Neural cell (in vitro differentiated cells): ENCODE measurements at regions not wholly inside any gene's neighbourhood (a gene's known extent, or its start where the extent isn't known, plus 50 kb on each side); places are given as distances from the start of the nearest gene placed in this dataset.

ENCODE experiments used
- H2AFZ ChIP-seq: fragments of 200-600, 300-800 bp; sonication (generic), shearing (Covaris generic); 2 replicates; pipeline ENCODE4 v1.6.0; 2014; ENCODE audit warnings: low read depth, mild to moderate bottlenecking, antibody characterized with exemption, low read length, moderate library complexity
- H3F3A ChIP-seq: fragments of 200-600 bp; shearing (Covaris generic); 2 replicates; pipeline ENCODE4 v1.6.1; 2016; ENCODE audit warnings: mild to moderate bottlenecking, moderate library complexity, mixed read lengths, antibody characterized with exemption, low read length; ENCODE audit not compliant: insufficient read depth, poor library complexity, severe bottlenecking
- H3K27ac ChIP-seq: fragments of 200-600, 300-800 bp; sonication (generic), shearing (Covaris generic); 2 replicates; pipeline ENCODE4 v1.5.1; 2014; ENCODE audit warnings: mild to moderate bottlenecking, low read length, moderate library complexity
- H3K27me3 ChIP-seq: fragments of 300-800, 200-600 bp; sonication (generic), shearing (Covaris generic); 2 replicates; pipeline ENCODE4 v1.6.0; 2014; ENCODE audit warnings: mild to moderate bottlenecking, low read depth, low read length, moderate library complexity; ENCODE audit not compliant: insufficient read depth
- H3K36me3 ChIP-seq: fragments of 300-800, 200-600 bp; sonication (generic), shearing (Covaris generic); 2 replicates; pipeline ENCODE4 v1.5.1; 2014; ENCODE audit warnings: mild to moderate bottlenecking, antibody characterized with exemption, low read length, moderate library complexity; ENCODE audit not compliant: insufficient read depth
- H3K4me2 ChIP-seq: fragments of 300-800, 200-600 bp; sonication (generic), shearing (Covaris generic); 2 replicates; pipeline ENCODE4 v1.6.0; 2014; ENCODE audit warnings: mild to moderate bottlenecking, low read length
- H3K4me3 ChIP-seq: fragments of 300-800, 200-600 bp; sonication (generic), shearing (Covaris generic); 2 replicates; pipeline ENCODE4 v1.5.1; 2014; ENCODE audit warnings: mild to moderate bottlenecking, low read length, moderate library complexity
- H3K79me2 ChIP-seq: fragments of 200-600 bp; shearing (Covaris generic); replicated peaks from 2 replicates; pipeline ENCODE4 v1.6.0; 2014; ENCODE audit warnings: mild to moderate bottlenecking, low read length, moderate library complexity; ENCODE audit not compliant: insufficient read depth
- H3K9ac ChIP-seq: fragments of 300-800, 200-600 bp; sonication (generic), shearing (Covaris generic); 2 replicates; pipeline ENCODE4 v1.6.1; 2016; ENCODE audit warnings: mild to moderate bottlenecking, low read length, mixed read lengths
- H3K9me2 ChIP-seq: fragments of 200-600 bp; shearing (Covaris generic); 2 replicates; pipeline ENCODE4 v1.6.1; 2016; ENCODE audit warnings: mild to moderate bottlenecking, low read length, mixed read lengths; ENCODE audit not compliant: insufficient read depth
- H3K9me3 ChIP-seq: fragments of 200-600, 300-800 bp; sonication (generic), shearing (Covaris generic); 2 replicates; pipeline ENCODE4 v1.6.1; 2016; ENCODE audit warnings: mild to moderate bottlenecking, mixed run types, low read length, moderate library complexity, mixed read lengths
- H4K20me1 ChIP-seq: fragments of 200-600 bp; shearing (Covaris generic); 2 replicates; pipeline ENCODE4 v1.6.1; 2016; ENCODE audit warnings: mild to moderate bottlenecking, mixed run types; ENCODE audit not compliant: insufficient read depth
- CTCF ChIP-seq: fragments of 450-650 bp; IDR thresholded peaks from 2 replicates; pipeline ENCODE4 v1.5.1; 2014; ENCODE audit warnings: antibody characterized with exemption, mild to moderate bottlenecking, moderate library complexity; ENCODE audit not compliant: poor library complexity, severe bottlenecking
- EP300 ChIP-seq: fragments of 450-650 bp; conservative IDR thresholded peaks from 2 replicates; pipeline ENCODE4 v1.6.1; 2014; ENCODE audit warnings: antibody characterized with exemption, mild to moderate bottlenecking, moderate library complexity; ENCODE audit not compliant: poor library complexity, severe bottlenecking
- EZH2 ChIP-seq: fragments of 200-600, 300-800 bp; shearing (Covaris generic), sonication (generic); IDR thresholded peaks from 2 replicates; pipeline ENCODE4 v1.6.1; 2014; ENCODE audit warnings: antibody characterized with exemption, low read length, borderline replicate concordance, mild to moderate bottlenecking; ENCODE audit not compliant: insufficient read depth, poor library complexity, severe bottlenecking
- MXI1 ChIP-seq: fragments of 450-650 bp; conservative IDR thresholded peaks from 2 replicates; pipeline ENCODE4 v1.6.1; 2014; ENCODE audit warnings: antibody characterized with exemption, mild to moderate bottlenecking; ENCODE audit not compliant: poor library complexity, severe bottlenecking
- POLR2AphosphoS5 ChIP-seq: IDR thresholded peaks from 2 replicates; pipeline ENCODE4 v1.6.1; 2012
- RAD21 ChIP-seq: fragments of 450-650 bp; conservative IDR thresholded peaks from 2 replicates; pipeline ENCODE4 v1.6.1; 2014; ENCODE audit warnings: antibody characterized with exemption, mild to moderate bottlenecking, moderate library complexity
- REST ChIP-seq: IDR thresholded peaks from 2 replicates; pipeline ENCODE4 v1.6.1; 2012; ENCODE audit warnings: borderline replicate concordance
- SMC3 ChIP-seq: fragments of 450-650 bp; conservative IDR thresholded peaks from 2 replicates; pipeline ENCODE4 v1.6.1; 2014; ENCODE audit warnings: antibody characterized with exemption, mild to moderate bottlenecking, moderate library complexity; ENCODE audit not compliant: poor library complexity
- TAF1 ChIP-seq: IDR thresholded peaks from 2 replicates; pipeline ENCODE4 v1.6.1; 2012; ENCODE audit warnings: low read depth

- Histone ChIP-seq H3K9me2 (no peaks in the 10 kb centered on the region), H3K36me3 (no peaks in the 10 kb centered on the region), H4K20me1 (no peaks in the 10 kb centered on the region), H3K4me3 (no peak overlapping the region), H3K9ac (no peak overlapping the region), H3F3A (no peaks in the 10 kb centered on the region), H3K79me2 (no peaks in the 10 kb centered on the region), H2AFZ (no peak overlapping the region), H3K4me2 (no peak overlapping the region), H3K9me3 (no peaks in the 10 kb centered on the region), H3K27me3 (no peaks in the 10 kb centered on the region), H3K27ac (no peak overlapping the region)
- no peak for TF ChIP-seq SMC3
- no peak for TF ChIP-seq TAF1
- no peak for TF ChIP-seq EZH2
- TF ChIP-seq POLR2AphosphoS5: no peak
- TF ChIP-seq REST: no peak
- TF ChIP-seq MXI1: no peak
These were observed 137.0 kb upstream of the MDM1 start for GRCh38 chr12:68469113-68469512.

GRCh38 chr12:68470664-68471328 lies 138.6 kb upstream of the MDM1 start:
- no peak overlapping the region for H2AFZ ChIP-seq
- H3K79me2 ChIP-seq: no peaks in the 10 kb centered on the region
- no peak overlapping the region for H3K9ac ChIP-seq
- H3K27me3 ChIP-seq: no peaks in the 10 kb centered on the region
- H3K4me2 ChIP-seq: no peak overlapping the region
- no peaks in the 10 kb centered on the region for H3K9me3 ChIP-seq
- H4K20me1 ChIP-seq: no peaks in the 10 kb centered on the region
- no peaks in the 10 kb centered on the region for H3K9me2 ChIP-seq
- H3K36me3 ChIP-seq: no peaks in the 10 kb centered on the region
- H3K4me3 ChIP-seq: no peak overlapping the region
- H3K27ac ChIP-seq: no peak overlapping the region
- TF ChIP-seq SMC3 (no peak), POLR2AphosphoS5 (no peak), REST (no peak), TAF1 (no peak), CTCF (no peak), EP300 (no peak), EZH2 (no peak), RAD21 (no peak), MXI1 (no peak)
- H3F3A ChIP-seq: no peaks in the 10 kb centered on the region
